ENCODE measurements at regions not wholly inside any gene's neighbourhood (a gene's known extent, or its start where the extent isn't known, plus 50 kb on each side); places are given as distances from the start of the nearest gene placed in this dataset.

DNA sequence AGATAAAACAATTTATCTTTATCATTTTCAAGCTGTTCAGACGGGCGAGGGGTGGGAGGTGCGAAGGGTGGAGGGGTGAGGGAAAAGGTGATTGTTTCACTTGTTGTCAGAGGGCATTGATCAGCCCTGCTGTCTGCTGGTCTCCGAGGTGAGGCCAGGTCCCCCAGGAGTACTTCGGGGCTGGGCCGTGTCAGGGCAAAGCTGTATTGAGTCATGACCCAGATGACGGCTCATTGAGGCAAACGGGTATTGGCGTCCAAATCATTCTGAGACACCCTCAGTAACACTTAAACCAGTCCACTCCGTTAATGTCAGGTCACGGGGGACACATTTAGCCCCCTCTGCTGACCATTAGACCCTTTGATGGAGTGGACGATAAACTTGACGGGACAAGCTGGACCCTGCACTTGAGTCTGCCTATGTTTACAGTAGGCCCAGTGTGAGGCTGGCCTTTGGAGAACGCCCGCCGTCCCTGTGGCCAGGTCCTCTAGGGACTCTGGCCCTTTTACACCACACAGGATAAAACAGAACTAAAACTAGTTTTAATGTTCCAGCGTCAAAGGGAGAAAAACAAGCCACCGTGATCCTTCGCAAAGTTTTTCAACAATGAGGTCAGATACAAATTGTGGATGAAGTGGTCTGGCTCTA lies 502.2 kb upstream of the ZFHX3 start:
- FAIRE-seq = no peak
- Histone ChIP-seq H3K9me3 (ENCODE audit: insufficient read depth in 2 of 2, low read depth in 1 of 2, low read length in 1 of 2) (no peaks in the 10 kb centered on the region), H3K36me3 (ENCODE audit: control insufficient read depth in 2 of 4, insufficient read depth in 4 of 4, low read length in 3 of 4) (no peaks in the 10 kb centered on the region), H2BK120ac (replicated peaks; ENCODE audit: low read depth, low read length) (no peak overlapping the region), H3K23ac (ENCODE audit: insufficient read length) (no peak overlapping the region), H3K79me2 (ENCODE audit: control insufficient read depth in 1 of 2, insufficient read depth in 2 of 2, low read length in 2 of 2) (no peaks in the 10 kb centered on the region), H3K4me3 (ENCODE audit: extremely low read depth in 1 of 4, insufficient read depth in 2 of 4, low read depth in 3 of 4, low read length in 4 of 4) (no peak overlapping the region), H4K8ac (ENCODE audit: extremely low read depth, insufficient read depth, low read length) (peak overlapping the region; percentile 41; the same call in 1 of the 2 replicates), H3K4ac (replicated peaks; ENCODE audit: insufficient read length, low read depth, low read length) (no peak overlapping the region), H4K20me1 (replicated peaks in 1 of 2; ENCODE audit: control insufficient read depth in 1 of 2, insufficient read depth in 2 of 2, low read length in 2 of 2) (no peaks in the 10 kb centered on the region), H2BK20ac (ENCODE audit: low read length) (no peak overlapping the region), H4K91ac (replicated peaks; ENCODE audit: insufficient read length, low read length) (no peak overlapping the region), H3K27me3 (replicated peaks in 1 of 4; ENCODE audit: control insufficient read depth in 3 of 4, extremely low read depth in 1 of 4, insufficient read depth in 3 of 4, low read length in 3 of 4) (no peaks in the 10 kb centered on the region), H2AFZ (ENCODE audit: low read length) (peak overlapping the region; percentile 27), H4K5ac (ENCODE audit: insufficient read length, low read depth, low read length) (no peak overlapping the region), H3K79me1 (ENCODE audit: low read depth, low read length) (no peaks in the 10 kb centered on the region), H3K4me1 (replicated peaks in 1 of 4; ENCODE audit: control insufficient read depth in 3 of 4, insufficient read depth in 4 of 4, low read length in 3 of 4) (peaks cover 0 to 7% (median 4%) of the 10 kb centered on the region in 4 experiments; a peak in 4 of 7 replicates), H3K14ac (ENCODE audit: insufficient read length) (no peak overlapping the region), H2BK12ac (ENCODE audit: low read depth, low read length) (peak overlapping the region; percentile 76; the same call in 1 of the 2 replicates), H3K9ac (replicated peaks in 1 of 4; ENCODE audit: extremely low read depth in 1 of 4, low read depth in 3 of 4, low read length in 3 of 4) (no peak overlapping the region), H2BK5ac (ENCODE audit: low read depth, low read length) (no peak overlapping the region), H3K56ac (replicated peaks; ENCODE audit: insufficient read length, low read depth, low read length) (no peak overlapping the region), H2AK5ac (ENCODE audit: low read depth, low read length) (no peak overlapping the region), H3K18ac (ENCODE audit: extremely low read depth, low read length) (0 out of 2 replicates have a peak overlapping the region, but pooled peaks have one; percentile 13), H3K4me2 (ENCODE audit: insufficient read depth in 1 of 2, low read depth in 2 of 2, low read length in 2 of 2) (no peak overlapping the region), H3K23me2 (ENCODE audit: low read depth, low read length) (no peaks in the 10 kb centered on the region; the same call in 1 of the 2 replicates), H2BK15ac (ENCODE audit: low read length) (peak overlapping the region; percentile 73; the same call in 1 of the 2 replicates), H3K27ac (ENCODE audit: low read depth, low read length) (no peak overlapping the region)
- no peak for DNase-seq (ENCODE audit: low read depth in 1 of 2, low spot score in 2 of 2)
- POLR2A ChIA-PET (ENCODE audit: partially characterized antibody) = no interaction called here
- CTCF ChIA-PET (ENCODE audit: partially characterized antibody) = interaction anchor here (0.7 to 1.0 kb wide), 3 partner anchors 14 to 252 kb away, joined by 3 to 5 read pairs (median 3); no protein-coding TSS in a partner anchor
- 93% methylated on average over 19 of the region's 19 CpGs; no CpG with 5 or more reads in 1 of the 2 experiments for WGBS, 2 experiments (ENCODE audit: extremely low coverage in 1 of 2, insufficient coverage in 1 of 2, insufficient read length in 1 of 2, insufficient replicate concordance in 2 of 2, low coverage in 1 of 2, low lambda C conversion rate in 2 of 2, missing lambda C conversion rate in 1 of 2)
- TF ChIP-seq, protein P1, sequence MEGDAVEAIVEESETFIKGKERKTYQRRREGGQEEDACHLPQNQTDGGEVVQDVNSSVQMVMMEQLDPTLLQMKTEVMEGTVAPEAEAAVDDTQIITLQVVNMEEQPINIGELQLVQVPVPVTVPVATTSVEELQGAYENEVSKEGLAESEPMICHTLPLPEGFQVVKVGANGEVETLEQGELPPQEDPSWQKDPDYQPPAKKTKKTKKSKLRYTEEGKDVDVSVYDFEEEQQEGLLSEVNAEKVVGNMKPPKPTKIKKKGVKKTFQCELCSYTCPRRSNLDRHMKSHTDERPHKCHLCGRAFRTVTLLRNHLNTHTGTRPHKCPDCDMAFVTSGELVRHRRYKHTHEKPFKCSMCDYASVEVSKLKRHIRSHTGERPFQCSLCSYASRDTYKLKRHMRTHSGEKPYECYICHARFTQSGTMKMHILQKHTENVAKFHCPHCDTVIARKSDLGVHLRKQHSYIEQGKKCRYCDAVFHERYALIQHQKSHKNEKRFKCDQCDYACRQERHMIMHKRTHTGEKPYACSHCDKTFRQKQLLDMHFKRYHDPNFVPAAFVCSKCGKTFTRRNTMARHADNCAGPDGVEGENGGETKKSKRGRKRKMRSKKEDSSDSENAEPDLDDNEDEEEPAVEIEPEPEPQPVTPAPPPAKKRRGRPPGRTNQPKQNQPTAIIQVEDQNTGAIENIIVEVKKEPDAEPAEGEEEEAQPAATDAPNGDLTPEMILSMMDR (IDR thresholded peaks at IDR 0.05; ENCODE audit: control extremely low read depth in 1 of 3, insufficient read depth in 1 of 3, low read depth in 1 of 3, low read length in 3 of 3) = no peak
- TF ChIP-seq EP300 (IDR thresholded peaks at IDR 0.05; ENCODE audit: borderline replicate concordance in 1 of 2, low read depth in 2 of 2, low read length in 2 of 2) (no peak), SIN3A (conservative IDR thresholded peaks at IDR 0.05 in 1 of 2, IDR thresholded peaks at IDR 0.05 in 1 of 2; ENCODE audit: low read depth in 1 of 2, low read length in 2 of 2) (no peak), CBX5 (IDR thresholded peaks at IDR 0.05; ENCODE audit: low read depth, low read length) (no peak), CEBPB (IDR thresholded peaks at IDR 0.05; ENCODE audit: low read depth, low read length) (no peak), ASH2L (IDR thresholded peaks at IDR 0.05; ENCODE audit: low read length) (no peak), CTBP2 (IDR thresholded peaks at IDR 0.05; ENCODE audit: borderline replicate concordance, insufficient read depth, insufficient read length, low read length) (no peak), NANOG (IDR thresholded peaks at IDR 0.05; ENCODE audit: insufficient read depth, low read depth, low read length, poor library complexity, severe bottlenecking) (no peak)

Measured in H1 (cell line).